NT2/D1 (cell line): ENCODE measurements at regions not wholly inside any gene's neighbourhood (a gene's known extent, or its start where the extent isn't known, plus 50 kb on each side); places are given as distances from the start of the nearest gene placed in this dataset.

Experiments used
- SUZ12 ChIP-seq: IDR thresholded peaks from 2 replicates; pipeline ENCODE4 v1.6.1; 2011; ENCODE audit not compliant: insufficient read length, insufficient read depth; ENCODE audit errors: extremely low read depth
- YY1 ChIP-seq: IDR thresholded peaks from 2 replicates; pipeline ENCODE4 v1.6.1; 2011; ENCODE audit not compliant: insufficient read length, insufficient read depth
- ZNF274 ChIP-seq: IDR thresholded peaks from 2 replicates; pipeline ENCODE4 v1.6.1; 2011; ENCODE audit warnings: mild to moderate bottlenecking, low read depth, low read length

DNA sequence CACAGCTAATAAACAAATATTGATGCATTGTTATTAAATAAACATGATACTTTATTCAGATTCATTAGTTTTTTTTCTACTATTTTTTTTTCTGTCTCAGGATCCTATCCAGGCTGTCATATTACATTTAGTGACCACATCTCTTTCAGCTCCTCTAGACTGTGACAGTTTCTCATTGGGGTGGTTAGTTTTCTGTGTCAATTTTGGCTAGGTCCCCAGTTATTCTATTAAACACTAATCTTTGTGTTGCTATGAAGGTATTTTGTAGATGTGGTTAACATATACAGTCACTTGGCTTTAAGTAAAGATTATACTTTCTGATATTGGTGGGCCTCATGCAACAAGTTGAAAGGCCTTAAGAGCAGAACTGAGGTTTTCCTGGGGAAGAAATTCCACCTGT lies 563.0 kb downstream of the LRRC70 start:
- TF ChIP-seq YY1 = no peak
- TF ChIP-seq SUZ12 = no peak
- TF ChIP-seq ZNF274 = no peak
